B cell (primary cell): ENCODE measurements at regions not wholly inside any gene's neighbourhood (a gene's known extent, or its start where the extent isn't known, plus 50 kb on each side); places are given as distances from the start of the nearest gene placed in this dataset.

Source experiments
- ATAC-seq: fragments of 200-7000 bp; cut with Tn5 transposase; one replicate; pipeline ENCODE4 v1.10.0; 2021; ENCODE audit warnings: low read depth, mild to moderate bottlenecking, moderate number of reproducible peaks, moderate library complexity
- CTCF ChIA-PET: fragments of 350-600 bp; sonication (Branson Sonifier 250); formaldehyde crosslinking; loops from one replicate; lab custom pipeline; 2021; ENCODE audit warnings: antibody characterized with exemption, inconsistent platforms; lab: Charles Lee
- POLR2A ChIA-PET: fragments of 350-600 bp; sonication (Branson Sonifier 250); formaldehyde crosslinking; loops from one replicate; lab custom pipeline; 2021; ENCODE audit warnings: antibody characterized with exemption; lab: Charles Lee
- DNase-seq: peaks from one replicate; pipeline ENCODE4 v3.0.0; 2013
- H2AFZ ChIP-seq: 2 replicates; pipeline ENCODE4 v1.6.1; 2012; ENCODE audit warnings: mild to moderate bottlenecking, low read depth, low read length; ENCODE audit not compliant: insufficient read depth, poor library complexity, severe bottlenecking
- H3K27ac ChIP-seq, 2 donors: 1 replicate in 1 of 2; 2 replicates in 1 of 2; pipeline ENCODE4 v1.5.1; 2012 to 2013; ENCODE audit warnings: low read length in 2 of 2, mild to moderate bottlenecking in 2 of 2, moderate library complexity in 1 of 2
- H3K27me3 ChIP-seq, 4 experiments: fragments of 200-600 bp in 1 of 4; sonication (generic) in 1 of 4; replicated peaks in 1 of 4; 1 replicate in 2 of 4; 2 replicates in 2 of 4; pipeline versions ENCODE4 v1.6.1 to v1.7.0; 2013 to 2016; ENCODE audit warnings: low read length in 3 of 4, mild to moderate bottlenecking in 2 of 4, mixed read lengths in 1 of 4, moderate library complexity in 1 of 4; ENCODE audit not compliant: insufficient read depth in 4 of 4, control insufficient read depth in 3 of 4; ENCODE audit errors: control extremely low read depth in 1 of 4
- H3K36me3 ChIP-seq, 2 experiments: replicated peaks in 1 of 2; 1 replicate in 1 of 2; 2 replicates in 1 of 2; pipeline versions ENCODE4 v1.6.1 to v1.7.1; 2013; ENCODE audit warnings: low read length in 1 of 2; ENCODE audit not compliant: insufficient read depth in 2 of 2, control insufficient read depth in 1 of 2; ENCODE audit errors: control extremely low read depth in 1 of 2, extremely low read depth in 1 of 2
- H3K4me1 ChIP-seq, 2 donors: fragments of 200-600 bp in 1 of 2; sonication (generic) in 1 of 2; 1 replicate in 1 of 2; 2 replicates in 1 of 2; pipeline versions ENCODE4 v1.5.1 to v1.6.1; 2013 to 2017; ENCODE audit warnings: low read length in 2 of 2; ENCODE audit not compliant: control insufficient read depth in 2 of 2, insufficient read depth in 2 of 2
- H3K4me2 ChIP-seq: replicated peaks from 2 replicates; pipeline ENCODE3; 2012; ENCODE audit warnings: mild to moderate bottlenecking, low read depth, low read length; ENCODE audit not compliant: poor library complexity, severe bottlenecking
- H3K4me3 ChIP-seq, 5 experiments: fragments of 200-600 bp in 1 of 5; sonication (generic) in 1 of 5; 1 replicate in 3 of 5; 2 replicates in 2 of 5; pipeline versions ENCODE4 v1.5.1 to v1.7.0; 2011 to 2016; ENCODE audit warnings: low read length in 4 of 5, mild to moderate bottlenecking in 4 of 5, low read depth in 2 of 5, control low read depth in 1 of 5, moderate library complexity in 1 of 5; ENCODE audit not compliant: insufficient read depth in 1 of 5; ENCODE audit errors: control extremely low read depth in 1 of 5, extremely low read depth in 1 of 5
- H3K79me2 ChIP-seq: fragments of 200-600 bp; sonication (generic); one replicate; pipeline ENCODE4 v1.6.0; 2016; ENCODE audit warnings: low read length; ENCODE audit not compliant: control insufficient read depth, insufficient read depth
- H3K9ac ChIP-seq: fragments of 200-600 bp; sonication (generic); 2 replicates; pipeline ENCODE4 v1.6.1; 2017; ENCODE audit warnings: mild to moderate bottlenecking, low read length, moderate library complexity
- H3K9me3 ChIP-seq, 3 donors: one replicate each; pipeline versions ENCODE4 v1.6.1 to v1.7.1; 2013; ENCODE audit warnings: low read length in 2 of 3; ENCODE audit not compliant: control insufficient read depth in 2 of 3, insufficient read depth in 1 of 3; ENCODE audit errors: control extremely low read depth in 1 of 3
- H4K20me1 ChIP-seq: 2 replicates; pipeline ENCODE4 v1.6.0; 2012; ENCODE audit warnings: mild to moderate bottlenecking, low read length; ENCODE audit not compliant: insufficient read depth, control insufficient read depth, poor library complexity, severe bottlenecking
- H3K27ac Mint-ChIP-seq: one replicate; pipeline ENCODE4 v1.8.0; 2021; ENCODE audit warnings: mixed read lengths
- H3K27me3 Mint-ChIP-seq: one replicate; pipeline ENCODE4 v1.8.0; 2021; ENCODE audit warnings: mixed read lengths
- H3K4me1 Mint-ChIP-seq: one replicate; pipeline ENCODE4 v1.8.0; 2021; ENCODE audit warnings: mixed read lengths
- H3K4me3 Mint-ChIP-seq: one replicate; pipeline ENCODE4 v1.8.0; 2021; ENCODE audit warnings: mixed read lengths
- H3K9me3 Mint-ChIP-seq: one replicate; pipeline ENCODE4 v1.8.0; 2022; ENCODE audit warnings: mixed read lengths; ENCODE audit not compliant: insufficient read depth
- CTCF ChIP-seq: fragments of 200-600 bp; IDR thresholded peaks from one replicate; pipeline ENCODE4 v1.8.0; 2022; ENCODE audit warnings: antibody characterized with exemption, mild to moderate bottlenecking
- EZH2 ChIP-seq: IDR thresholded peaks from 2 replicates; pipeline ENCODE4 v1.6.1; 2012; ENCODE audit warnings: borderline replicate concordance, low read depth, mild to moderate bottlenecking, moderate library complexity, low read length; ENCODE audit not compliant: insufficient read depth, poor library complexity, severe bottlenecking
- WGBS: methylation state at CpG from one replicate; pipeline ENCODE4 v1.1.5; 2013; ENCODE audit warnings: missing lambda C conversion rate; ENCODE audit not compliant: insufficient coverage; 5-methylcytosine and 5-hydroxymethylcytosine counted together
- intact Hi-C: fragments of 100-400 bp; cut with micrococcal nuclease; formaldehyde crosslinking; loops from one replicate; pipeline ENCODE4 v1.10.0; 2022

- no peaks in the 10 kb centered on the region for H3K79me2 ChIP-seq
- no peaks in the 10 kb centered on the region for H3K27me3 ChIP-seq
- no CpG with 5 or more reads among the region's 1 CpG for WGBS
- H2AFZ ChIP-seq, result no peak overlapping the region
- H4K20me1 ChIP-seq, result no peaks in the 10 kb centered on the region
- no peak overlapping the region for H3K27ac Mint-ChIP-seq
- H3K4me1 Mint-ChIP-seq, result no peaks in the 10 kb centered on the region
- H3K4me2 ChIP-seq, result no peak overlapping the region
- intact Hi-C loops, result no loop called here
- POLR2A ChIA-PET, result no interaction called here
- no peaks in the 10 kb centered on the region for H3K4me1 ChIP-seq
- TF ChIP-seq CTCF (no peak), EZH2 (no peak)
- no peak overlapping the region for H3K27ac ChIP-seq
- CTCF ChIA-PET, result no interaction called here
- H3K4me3 Mint-ChIP-seq, result no peak overlapping the region
- ATAC-seq (no peak), DNase-seq (no peak)
- no peak overlapping the region for H3K9ac ChIP-seq
- no peaks in the 10 kb centered on the region for H3K9me3 Mint-ChIP-seq
- H3K9me3 ChIP-seq, result peaks cover 0 to 1% (median 0%) of the 10 kb centered on the region in 3 donors
- H3K27me3 Mint-ChIP-seq, result no peaks in the 10 kb centered on the region
- no peaks in the 10 kb centered on the region for H3K36me3 ChIP-seq
- no peak overlapping the region for H3K4me3 ChIP-seq
Measured at GRCh38 chr1:194717941-194718340, 1531.5 kb upstream of the B3GALT2 start.

- WGBS, result no CpG with 5 or more reads among the region's 1 CpG
- H3K27ac Mint-ChIP-seq, result no peak overlapping the region
- H3K4me3 Mint-ChIP-seq, result no peak overlapping the region
Measured at GRCh38 chr1:194717334-194717733, 1530.9 kb upstream of the B3GALT2 start.

More at GRCh38 chr1:194717334-194717733, 1530.9 kb upstream of the B3GALT2 start:
- intact Hi-C loops, result no loop called here
- H3K27me3 Mint-ChIP-seq, result no peaks in the 10 kb centered on the region
- Histone ChIP-seq H2AFZ (no peak overlapping the region), H3K9ac (no peak overlapping the region), H3K9me3 (peaks cover 0 to 1% (median 0%) of the 10 kb centered on the region in 3 donors), H4K20me1 (no peaks in the 10 kb centered on the region), H3K4me1 (no peaks in the 10 kb centered on the region), H3K4me2 (no peak overlapping the region), H3K27ac (no peak overlapping the region), H3K4me3 (no peak overlapping the region), H3K36me3 (no peaks in the 10 kb centered on the region), H3K27me3 (no peaks in the 10 kb centered on the region), H3K79me2 (no peaks in the 10 kb centered on the region)
- no peaks in the 10 kb centered on the region for H3K4me1 Mint-ChIP-seq
- CTCF ChIA-PET, result no interaction called here
- H3K9me3 Mint-ChIP-seq, result no peaks in the 10 kb centered on the region
- POLR2A ChIA-PET, result no interaction called here
- no peak for DNase-seq
- no peak for TF ChIP-seq CTCF
- TF ChIP-seq EZH2, result no peak
- ATAC-seq, result no peak
